IMR-90 (cell line): ENCODE measurements at regions not wholly inside any gene's neighbourhood (a gene's known extent, or its start where the extent isn't known, plus 50 kb on each side); places are given as distances from the start of the nearest gene placed in this dataset.

ENCODE experiments used
- ATAC-seq: fragments of 200-7000 bp; cut with Tn5 transposase; 2 replicates; pipeline ENCODE4 v1.9.1; 2020; ENCODE audit warnings: low read depth, mild to moderate bottlenecking, moderate library complexity
- BruUV-seq: library from RNA; stranded (reverse); fragments of 400-500 nt; replicated peaks from 2 replicates; lab custom pipeline; 2021; lab: Mats Ljungman, UMichigan
- CTCF ChIA-PET: fragments of 300-600 bp; formaldehyde crosslinking; extraction: SDS; loops from one replicate; lab custom pipeline; 2021; ENCODE audit warnings: antibody characterized with exemption; lab: Yijun Ruan, JAX
- POLR2A ChIA-PET: fragments of 300-600 bp; sonication (Branson Sonifier 250); formaldehyde crosslinking; loops from one replicate; lab custom pipeline; 2022; ENCODE audit warnings: antibody characterized with exemption; ENCODE audit not compliant: unreplicated experiment; lab: Charles Lee
- DNase-seq: peaks from one replicate; pipeline ENCODE4 v3.0.0; 2013
- H2AFZ ChIP-seq: replicated peaks from 2 replicates; pipeline ENCODE3; 2013; ENCODE audit warnings: low read length, mild to moderate bottlenecking; ENCODE audit not compliant: poor library complexity
- H2AK5ac ChIP-seq: 2 replicates; pipeline ENCODE4 v1.6.1; 2013; ENCODE audit warnings: low read depth, low read length, inconsistent platforms
- H2AK9ac ChIP-seq: replicated peaks from 2 replicates; pipeline ENCODE3; 2013; ENCODE audit warnings: mild to moderate bottlenecking, low read depth, low read length, moderate library complexity; ENCODE audit not compliant: poor library complexity
- H2BK120ac ChIP-seq: 2 replicates; pipeline ENCODE4 v1.6.1; 2013; ENCODE audit warnings: low read depth, low read length, inconsistent platforms
- H2BK15ac ChIP-seq: 3 replicates; pipeline ENCODE4 v1.6.1; 2013; ENCODE audit warnings: low read depth, low read length, inconsistent platforms
- H2BK20ac ChIP-seq: 2 replicates; pipeline ENCODE4 v1.6.1; 2013; ENCODE audit warnings: low read depth, mild to moderate bottlenecking, inconsistent platforms, low read length, moderate library complexity
- H2BK5ac ChIP-seq: 2 replicates; pipeline ENCODE4 v1.6.1; 2013; ENCODE audit warnings: mild to moderate bottlenecking, low read depth, low read length, inconsistent platforms; ENCODE audit not compliant: poor library complexity, severe bottlenecking
- H3K14ac ChIP-seq: replicated peaks from 2 replicates; pipeline ENCODE4 v1.6.1; 2013; ENCODE audit warnings: low read depth, low read length, inconsistent platforms
- H3K18ac ChIP-seq: 2 replicates; pipeline ENCODE4 v1.6.1; 2013; ENCODE audit warnings: low read depth, low read length, control low read depth
- H3K23ac ChIP-seq: 2 replicates; pipeline ENCODE4 v1.6.1; 2013; ENCODE audit warnings: low read depth, low read length, inconsistent platforms
- H3K27ac ChIP-seq: 2 replicates; pipeline ENCODE4 v1.5.1; 2013; ENCODE audit warnings: mild to moderate bottlenecking, control low read depth, low read length; ENCODE audit not compliant: insufficient read depth
- H3K27me3 ChIP-seq: 2 replicates; pipeline ENCODE4 v1.6.1; 2013; ENCODE audit warnings: low read length; ENCODE audit not compliant: control insufficient read depth, insufficient read depth
- H3K36me3 ChIP-seq: 2 replicates; pipeline ENCODE4 v1.6.1; 2013; ENCODE audit warnings: low read length, mixed read lengths; ENCODE audit not compliant: control insufficient read depth, insufficient read depth
- H3K4ac ChIP-seq: 2 replicates; pipeline ENCODE4 v1.6.1; 2013; ENCODE audit warnings: low read depth, low read length, inconsistent platforms
- H3K4me1 ChIP-seq: 2 replicates; pipeline ENCODE4 v1.6.1; 2013; ENCODE audit warnings: low read length, mixed read lengths; ENCODE audit not compliant: control insufficient read depth, insufficient read depth
- H3K4me2 ChIP-seq: 2 replicates; pipeline ENCODE4 v1.6.1; 2013; ENCODE audit warnings: low read depth, mild to moderate bottlenecking, control low read depth, low read length, moderate library complexity
- H3K4me3 ChIP-seq: 2 replicates; pipeline ENCODE4 v1.5.1; 2013; ENCODE audit warnings: low read depth, mild to moderate bottlenecking, control low read depth, low read length, moderate library complexity; ENCODE audit not compliant: insufficient read depth
- H3K56ac ChIP-seq: 2 replicates; pipeline ENCODE4 v1.6.1; 2013; ENCODE audit warnings: low read length, inconsistent platforms; ENCODE audit not compliant: insufficient read depth; ENCODE audit errors: extremely low read depth
- H3K79me1 ChIP-seq, 2 experiments: 2 replicates each; pipeline ENCODE4 v1.6.1; 2013; ENCODE audit warnings: low read length in 2 of 2, inconsistent platforms in 1 of 2, low read depth in 1 of 2
- H3K9ac ChIP-seq: 2 replicates; pipeline ENCODE4 v1.6.1; 2013; ENCODE audit warnings: low read depth, low read length, control low read depth
- H3K9me1 ChIP-seq: 2 replicates; pipeline ENCODE4 v1.6.1; 2013; ENCODE audit warnings: low read length, inconsistent platforms; ENCODE audit not compliant: insufficient read depth
- H3K9me3 ChIP-seq: 2 replicates; pipeline ENCODE4 v1.6.1; 2013; ENCODE audit warnings: low read length; ENCODE audit not compliant: control insufficient read depth, insufficient read depth
- H4K20me1 ChIP-seq: 2 replicates; pipeline ENCODE4 v1.6.1; 2013; ENCODE audit warnings: low read length, inconsistent platforms; ENCODE audit not compliant: insufficient read depth
- H4K5ac ChIP-seq: 2 replicates; pipeline ENCODE4 v1.6.1; 2013; ENCODE audit warnings: mild to moderate bottlenecking, low read depth, low read length, control low read depth
- H4K8ac ChIP-seq, 2 experiments: 2 replicates each; pipeline ENCODE4 v1.6.1; 2013; ENCODE audit warnings: low read depth in 2 of 2, low read length in 2 of 2, control low read depth in 1 of 2, inconsistent platforms in 1 of 2
- H4K91ac ChIP-seq: 2 replicates; pipeline ENCODE4 v1.6.1; 2013; ENCODE audit warnings: low read depth, low read length, inconsistent platforms; ENCODE audit not compliant: insufficient read depth
- BHLHE40 ChIP-seq: fragments of 150-350 bp; IDR thresholded peaks from 2 replicates; pipeline ENCODE4 v1.6.1; 2016; ENCODE audit warnings: mild to moderate bottlenecking, low read depth, low read length
- CEBPB ChIP-seq: IDR thresholded peaks from 2 replicates; pipeline ENCODE4 v1.6.1; 2012; ENCODE audit warnings: low read depth, low read length, improper control_type of control experiment
- CHD1 ChIP-seq: IDR thresholded peaks from 2 replicates; pipeline ENCODE4 v1.6.1; 2012; ENCODE audit warnings: low read depth, low read length, improper control_type of control experiment
- CTCF ChIP-seq: conservative IDR thresholded peaks from 2 replicates; pipeline ENCODE4 v1.5.1; 2012; ENCODE audit warnings: mild to moderate bottlenecking, low read depth, low read length, improper control_type of control experiment
- FOS ChIP-seq: fragments of 150-350 bp; IDR thresholded peaks from 2 replicates; pipeline ENCODE4 v1.6.1; 2016; ENCODE audit warnings: low read depth, low read length
- MAFK ChIP-seq: IDR thresholded peaks from 2 replicates; pipeline ENCODE4 v1.6.1; 2012; ENCODE audit warnings: low read depth, low read length, improper control_type of control experiment
- POLR2A ChIP-seq: IDR thresholded peaks from 2 replicates; pipeline ENCODE4 v1.6.1; 2012; ENCODE audit warnings: mild to moderate bottlenecking, low read depth, low read length
- RCOR1 ChIP-seq: IDR thresholded peaks from 2 replicates; pipeline ENCODE4 v1.6.1; 2012; ENCODE audit warnings: mild to moderate bottlenecking, low read length, improper control_type of control experiment; ENCODE audit not compliant: insufficient replicate concordance
- RFX5 ChIP-seq: IDR thresholded peaks from 2 replicates; pipeline ENCODE4 v1.8.0; 2012; ENCODE audit warnings: low read depth, mild to moderate bottlenecking, low read length, moderate library complexity
- SMC3 ChIP-seq: fragments of 150-350 bp; IDR thresholded peaks from 2 replicates; pipeline ENCODE4 v1.6.1; 2016; ENCODE audit warnings: low read depth, mild to moderate bottlenecking, antibody characterized with exemption, low read length, moderate library complexity
- WGBS, 2 experiments: methylation state at CpG; one replicate each; pipeline versions ENCODE4 v1.1.5 to v1.1.7; 2013; ENCODE audit warnings: missing lambda C conversion rate in 2 of 2; ENCODE audit not compliant: insufficient read length in 1 of 2; ENCODE audit errors: extremely low coverage in 2 of 2; 5-methylcytosine and 5-hydroxymethylcytosine counted together
- dilution Hi-C: fragments of 300-500 bp; cut with HindIII; formaldehyde crosslinking; loops from one replicate; pipeline ENCODE4 v1.14.3; 2018; ENCODE audit warnings: low sequenced_read_pairs; ENCODE audit not compliant: unreplicated experiment
- in situ Hi-C: fragments of 300-500 bp; cut with MboI; formaldehyde crosslinking; loops from 3 replicates; pipeline ENCODE4 v1.14.3; 2019; ENCODE audit warnings: low sequenced_read_pairs, inconsistent platforms, mixed read lengths
- intact Hi-C: fragments of 100-400 bp; cut with micrococcal nuclease; formaldehyde crosslinking; loops from 2 replicates; pipeline ENCODE4 v1.10.0; 2022
- TF ChIP-seq, protein P1 (sequence below): fragments of 150-350 bp; IDR thresholded peaks from 2 replicates; pipeline ENCODE4 v1.6.1; 2017; ENCODE audit warnings: mild to moderate bottlenecking, antibody characterized with exemption, low read length, low read depth

DNA sequence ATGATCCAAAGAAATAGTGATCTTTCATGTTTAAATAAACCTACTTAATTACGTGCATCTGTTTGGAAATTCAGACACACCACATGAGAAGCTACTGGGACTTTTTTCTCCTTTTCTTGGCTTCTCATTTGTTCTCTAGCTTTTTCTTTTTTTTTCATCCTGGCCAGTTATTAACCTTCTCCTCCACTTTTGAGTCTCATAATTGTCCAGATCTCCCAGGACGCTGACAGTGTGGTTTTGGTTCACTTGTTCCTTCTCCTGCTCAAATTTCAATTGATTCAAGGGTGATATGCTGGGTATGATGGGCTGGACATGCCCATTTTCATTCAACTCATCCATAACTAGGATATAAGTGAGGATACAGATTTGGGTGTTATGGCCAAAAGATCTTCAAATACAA lies 152.3 kb downstream of the TM9SF2 start:
- in situ Hi-C loops = loop anchor here (10.0 to 25.0 kb wide), 4 partner anchors 581 to 1459 kb away; no protein-coding TSS in a partner anchor
- BruUV-seq = no TSS peak
- H2AK9ac ChIP-seq = no peak overlapping the region

More for the DNA sequence above, 152.3 kb downstream of the TM9SF2 start:
- Histone ChIP-seq H3K4ac (no peak overlapping the region), H3K36me3 (no peaks in the 10 kb centered on the region), H3K4me1 (no peaks in the 10 kb centered on the region), H2BK120ac (no peak overlapping the region), H3K56ac (no peak overlapping the region), H3K27me3 (peaks cover 24% of the 10 kb centered on the region), H2BK15ac (no peak overlapping the region), H4K5ac (no peak overlapping the region), H4K8ac (no peak overlapping the region), H3K79me1 (no peaks in the 10 kb centered on the region), H3K9me1 (no peaks in the 10 kb centered on the region), H4K20me1 (no peaks in the 10 kb centered on the region), H2AFZ (no peak overlapping the region), H4K91ac (no peak overlapping the region), H3K27ac (no peak overlapping the region), H3K4me3 (no peak overlapping the region), H3K18ac (no peak overlapping the region), H2AK5ac (no peak overlapping the region), H2BK5ac (no peak overlapping the region), H2BK20ac (no peak overlapping the region), H3K9ac (no peak overlapping the region), H3K14ac (no peak overlapping the region), H3K4me2 (no peak overlapping the region), H3K23ac (no peak overlapping the region), H3K9me3 (no peaks in the 10 kb centered on the region)
- ATAC-seq (no peak), DNase-seq (no peak)
- dilution Hi-C loops (no loop called here), intact Hi-C loops (no loop called here)
- no CpG with 5 or more reads among the region's 2 CpGs for WGBS, 2 experiments
- TF ChIP-seq, protein P1, sequence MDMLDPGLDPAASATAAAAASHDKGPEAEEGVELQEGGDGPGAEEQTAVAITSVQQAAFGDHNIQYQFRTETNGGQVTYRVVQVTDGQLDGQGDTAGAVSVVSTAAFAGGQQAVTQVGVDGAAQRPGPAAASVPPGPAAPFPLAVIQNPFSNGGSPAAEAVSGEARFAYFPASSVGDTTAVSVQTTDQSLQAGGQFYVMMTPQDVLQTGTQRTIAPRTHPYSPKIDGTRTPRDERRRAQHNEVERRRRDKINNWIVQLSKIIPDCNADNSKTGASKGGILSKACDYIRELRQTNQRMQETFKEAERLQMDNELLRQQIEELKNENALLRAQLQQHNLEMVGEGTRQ = no peak
- TF ChIP-seq MAFK = no peak
- TF ChIP-seq CEBPB = no peak
- TF ChIP-seq RCOR1 = no peak
- TF ChIP-seq POLR2A = no peak
- TF ChIP-seq SMC3 = no peak
- no peak for TF ChIP-seq RFX5
- TF ChIP-seq FOS = no peak
- no peak for TF ChIP-seq BHLHE40
- TF ChIP-seq CTCF = no peak
- TF ChIP-seq CHD1 = no peak
- ChIA-PET POLR2A (no interaction called here), CTCF (no interaction called here)
